LNCaP clone FGC (cell line): ENCODE measurements at regions not wholly inside any gene's neighbourhood (a gene's known extent, or its start where the extent isn't known, plus 50 kb on each side); places are given as distances from the start of the nearest gene placed in this dataset.
"Not testable (repeated sequence)": the region's sequence is repeated elsewhere in the genome, so short reads cannot be mapped to it uniquely, and the experiment has no call there.

ENCODE experiments used
- DNase-seq: peaks from one replicate; pipeline ENCODE4 v3.0.0-alpha.2; 2011; ENCODE audit warnings: low read depth
- H3K4me3 ChIP-seq: 2 replicates; pipeline ENCODE4 v1.5.1; 2011; ENCODE audit warnings: mild to moderate bottlenecking, low read depth, low read length, control low read depth
- TF ChIP-seq, protein P1 (sequence below): IDR thresholded peaks from 2 replicates; pipeline ENCODE4 v1.5.1; 2012; ENCODE audit warnings: mild to moderate bottlenecking; ENCODE audit not compliant: control insufficient read depth, insufficient read depth; ENCODE audit errors: extremely low read depth

DNA sequence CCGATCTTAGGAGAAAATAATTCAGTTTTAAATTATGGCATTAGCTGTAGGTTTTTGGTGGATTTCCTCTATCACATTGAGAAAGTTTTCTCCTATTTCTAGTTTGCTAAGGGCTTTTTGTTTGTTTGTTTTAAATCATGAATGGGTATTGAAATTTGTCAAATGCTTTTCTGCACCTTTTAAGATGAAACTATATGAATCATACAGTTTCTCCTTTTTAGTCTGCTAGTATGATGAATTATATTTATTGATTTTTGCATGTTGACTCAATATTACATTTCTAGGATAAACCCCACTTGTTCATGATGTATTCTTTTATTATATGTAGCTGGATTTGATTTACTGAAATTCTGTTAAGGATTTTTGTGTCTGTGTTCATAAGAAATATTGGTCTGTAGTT, 70.3 kb upstream of the PIP4K2A start:
- no peak overlapping the region for H3K4me3 ChIP-seq
- no peak for DNase-seq
- TF ChIP-seq, protein P1, sequence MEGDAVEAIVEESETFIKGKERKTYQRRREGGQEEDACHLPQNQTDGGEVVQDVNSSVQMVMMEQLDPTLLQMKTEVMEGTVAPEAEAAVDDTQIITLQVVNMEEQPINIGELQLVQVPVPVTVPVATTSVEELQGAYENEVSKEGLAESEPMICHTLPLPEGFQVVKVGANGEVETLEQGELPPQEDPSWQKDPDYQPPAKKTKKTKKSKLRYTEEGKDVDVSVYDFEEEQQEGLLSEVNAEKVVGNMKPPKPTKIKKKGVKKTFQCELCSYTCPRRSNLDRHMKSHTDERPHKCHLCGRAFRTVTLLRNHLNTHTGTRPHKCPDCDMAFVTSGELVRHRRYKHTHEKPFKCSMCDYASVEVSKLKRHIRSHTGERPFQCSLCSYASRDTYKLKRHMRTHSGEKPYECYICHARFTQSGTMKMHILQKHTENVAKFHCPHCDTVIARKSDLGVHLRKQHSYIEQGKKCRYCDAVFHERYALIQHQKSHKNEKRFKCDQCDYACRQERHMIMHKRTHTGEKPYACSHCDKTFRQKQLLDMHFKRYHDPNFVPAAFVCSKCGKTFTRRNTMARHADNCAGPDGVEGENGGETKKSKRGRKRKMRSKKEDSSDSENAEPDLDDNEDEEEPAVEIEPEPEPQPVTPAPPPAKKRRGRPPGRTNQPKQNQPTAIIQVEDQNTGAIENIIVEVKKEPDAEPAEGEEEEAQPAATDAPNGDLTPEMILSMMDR = no peak

GRCh38 chr10:22783807-22784206, 69.4 kb upstream of the PIP4K2A start:
- no peak for DNase-seq

DNA sequence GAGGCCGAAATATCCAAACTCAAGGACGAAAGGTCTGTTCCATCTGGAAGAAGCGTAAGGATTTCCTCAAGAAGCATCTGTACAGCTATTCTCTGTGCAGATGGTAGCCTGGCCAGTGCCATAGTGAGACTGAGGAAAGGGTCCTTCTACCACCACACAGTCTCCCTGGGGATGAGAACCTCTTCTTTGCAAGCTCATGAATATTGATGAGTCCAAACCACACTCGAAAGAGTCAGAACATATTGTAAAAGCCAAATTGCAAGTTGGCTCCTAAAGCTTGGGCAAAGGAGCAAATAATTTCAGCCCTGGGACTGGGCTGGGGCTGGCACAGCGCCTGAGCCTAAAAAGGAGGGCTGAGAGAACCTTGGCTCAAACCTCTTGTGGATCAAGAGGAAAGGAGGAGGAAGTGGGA, 66.1 kb upstream of the PIP4K2A start:
- TF ChIP-seq, protein P1 = no peak
- no peak for DNase-seq
- H3K4me3 ChIP-seq = no peak overlapping the region

More at GRCh38 chr10:22783807-22784206, 69.4 kb upstream of the PIP4K2A start:
- TF ChIP-seq, protein P1 = no peak
- no peak overlapping the region for H3K4me3 ChIP-seq

- TF ChIP-seq, protein P1 = no peak
- no peak for DNase-seq
- no peak overlapping the region for H3K4me3 ChIP-seq
These were observed 65.1 kb upstream of the PIP4K2A start for GRCh38 chr10:22779331-22780019.

DNA sequence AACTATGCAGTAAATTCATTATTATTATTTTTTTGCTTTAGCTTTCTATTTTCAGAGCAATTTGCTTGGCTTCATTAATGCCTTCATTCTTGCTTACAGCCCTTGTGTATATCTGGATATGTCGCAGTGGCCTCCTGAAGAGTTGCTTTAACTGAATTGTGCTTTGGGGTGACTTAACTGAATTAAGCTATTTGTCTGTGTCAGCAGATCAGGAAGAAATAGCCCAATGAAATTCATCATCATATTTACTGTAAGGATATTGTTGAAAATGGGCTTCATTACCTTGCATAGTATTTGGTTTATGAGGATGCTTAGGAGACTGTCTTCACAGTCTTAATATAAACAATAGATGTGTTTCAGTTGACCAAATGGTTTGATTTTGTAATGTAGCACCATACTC, 59.7 kb upstream of the PIP4K2A start:
- TF ChIP-seq, protein P1 = no peak
- no peak overlapping the region for H3K4me3 ChIP-seq
- DNase-seq = no peak

- not testable (repeated sequence) for H3K4me3 ChIP-seq, DNase-seq
These were observed 57.3 kb upstream of the PIP4K2A start for GRCh38 chr10:22771631-22772030.

DNA sequence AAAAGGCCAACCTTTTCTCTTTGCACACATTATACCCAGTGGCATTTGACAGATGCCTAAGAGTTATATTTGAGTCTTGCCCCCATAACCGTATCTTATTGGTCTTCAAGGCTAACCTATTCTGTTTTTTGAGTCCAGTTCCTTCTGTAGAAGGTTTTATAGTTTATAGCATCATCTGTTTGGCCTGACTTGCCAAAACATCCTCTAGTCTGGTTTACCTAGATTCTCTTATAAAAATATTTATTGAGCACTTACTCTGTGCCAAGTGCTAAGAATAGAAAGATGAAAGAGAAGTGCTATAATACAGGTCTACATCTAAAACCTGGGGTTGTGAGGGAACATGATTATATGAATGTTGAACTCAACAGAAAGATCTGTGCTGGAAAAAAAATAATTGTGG, 55.9 kb upstream of the PIP4K2A start:
- peak overlapping the region; percentile 16; the same call in 1 of the 2 replicates for H3K4me3 ChIP-seq
- TF ChIP-seq, protein P1 = no peak
- DNase-seq = peak; percentile 77
